ENCODE measurements at regions not wholly inside any gene's neighbourhood (a gene's known extent, or its start where the extent isn't known, plus 50 kb on each side); places are given as distances from the start of the nearest gene placed in this dataset.

GRCh38 chr5:117953272-117953671, 1035.1 kb downstream of the DTWD2 start:
- TF ChIP-seq CTCF (IDR thresholded peaks at IDR 0.05; ENCODE audit: low read depth, low read length, missing control alignments): no peak
- no peak overlapping the region for H3K4me3 ChIP-seq (ENCODE audit: low read depth, low read length)
- DNase-seq (ENCODE audit: low read depth): no peak
- in situ Hi-C loops (cut with HindIII; ENCODE audit: low sequenced_read_pairs): no loop called here

- no peak overlapping the region for H3K4me3 ChIP-seq (ENCODE audit: low read depth, low read length)
Measured at GRCh38 chr5:117947836-117948235, 1040.5 kb downstream of the DTWD2 start.

GRCh38 chr5:117947121-117947520, 1041.2 kb downstream of the DTWD2 start:
- TF ChIP-seq CTCF (IDR thresholded peaks at IDR 0.05; ENCODE audit: low read depth, low read length, missing control alignments): no peak
- in situ Hi-C loops (cut with HindIII; ENCODE audit: low sequenced_read_pairs): no loop called here
- H3K4me3 ChIP-seq (ENCODE audit: low read depth, low read length): no peak overlapping the region
- no peak for DNase-seq (ENCODE audit: low read depth)

More at GRCh38 chr5:117947836-117948235, 1040.5 kb downstream of the DTWD2 start:
- no peak for DNase-seq (ENCODE audit: low read depth)
- TF ChIP-seq CTCF (IDR thresholded peaks at IDR 0.05; ENCODE audit: low read depth, low read length, missing control alignments): no peak
- in situ Hi-C loops (cut with HindIII; ENCODE audit: low sequenced_read_pairs): no loop called here

GRCh38 chr5:117945258-117945657, 1043.1 kb downstream of the DTWD2 start:
- in situ Hi-C loops (cut with HindIII; ENCODE audit: low sequenced_read_pairs): no loop called here
- no peak for TF ChIP-seq CTCF (IDR thresholded peaks at IDR 0.05; ENCODE audit: low read depth, low read length, missing control alignments)

GRCh38 chr5:117943541-117943940, 1044.8 kb downstream of the DTWD2 start:
- in situ Hi-C loops (cut with HindIII; ENCODE audit: low sequenced_read_pairs): no loop called here
- no peak for DNase-seq (ENCODE audit: low read depth)
- H3K4me3 ChIP-seq (ENCODE audit: low read depth, low read length): no peak overlapping the region
- TF ChIP-seq CTCF (IDR thresholded peaks at IDR 0.05; ENCODE audit: low read depth, low read length, missing control alignments): no peak

More at GRCh38 chr5:117945258-117945657, 1043.1 kb downstream of the DTWD2 start:
- H3K4me3 ChIP-seq (ENCODE audit: low read depth, low read length): no peak overlapping the region
- DNase-seq (ENCODE audit: low read depth): no peak

GRCh38 chr5:117942861-117943519, 1045.4 kb downstream of the DTWD2 start:
- no peak for DNase-seq (ENCODE audit: low read depth)
- in situ Hi-C loops (cut with HindIII; ENCODE audit: low sequenced_read_pairs): no loop called here
- no peak overlapping the region for H3K4me3 ChIP-seq (ENCODE audit: low read depth, low read length)
- no peak for TF ChIP-seq CTCF (IDR thresholded peaks at IDR 0.05; ENCODE audit: low read depth, low read length, missing control alignments)
